D341Med (cell line): ENCODE measurements at regions not wholly inside any gene's neighbourhood (a gene's known extent, or its start where the extent isn't known, plus 50 kb on each side); places are given as distances from the start of the nearest gene placed in this dataset.
"Not testable (repeated sequence)": the region's sequence is repeated elsewhere in the genome, so short reads cannot be mapped to it uniquely, and the experiment has no call there.

Source experiments
- DNase-seq: peaks from one replicate; pipeline ENCODE4 v3.0.0; 2012; ENCODE audit warnings: low spot score

DNA sequence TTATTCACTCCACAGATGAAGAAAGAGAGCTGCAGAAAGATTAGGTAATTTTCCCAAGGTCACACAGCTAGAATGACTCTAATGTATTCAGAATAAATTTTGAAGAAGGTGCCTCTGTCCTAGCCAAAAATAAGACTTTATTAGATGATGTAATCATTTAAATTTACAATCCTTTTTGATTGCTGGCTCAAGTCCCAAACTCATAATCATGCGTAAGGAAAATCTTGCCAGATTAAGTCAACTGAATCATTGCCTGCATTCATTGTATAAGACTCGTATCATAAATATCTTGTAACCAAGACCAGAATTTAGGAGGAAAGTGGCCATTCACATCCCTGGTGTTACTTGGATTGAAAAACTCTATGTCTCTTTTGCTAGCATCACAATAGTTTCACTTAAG lies 53.1 kb upstream of the STK39 start:
- DNase-seq, result no peak

DNA sequence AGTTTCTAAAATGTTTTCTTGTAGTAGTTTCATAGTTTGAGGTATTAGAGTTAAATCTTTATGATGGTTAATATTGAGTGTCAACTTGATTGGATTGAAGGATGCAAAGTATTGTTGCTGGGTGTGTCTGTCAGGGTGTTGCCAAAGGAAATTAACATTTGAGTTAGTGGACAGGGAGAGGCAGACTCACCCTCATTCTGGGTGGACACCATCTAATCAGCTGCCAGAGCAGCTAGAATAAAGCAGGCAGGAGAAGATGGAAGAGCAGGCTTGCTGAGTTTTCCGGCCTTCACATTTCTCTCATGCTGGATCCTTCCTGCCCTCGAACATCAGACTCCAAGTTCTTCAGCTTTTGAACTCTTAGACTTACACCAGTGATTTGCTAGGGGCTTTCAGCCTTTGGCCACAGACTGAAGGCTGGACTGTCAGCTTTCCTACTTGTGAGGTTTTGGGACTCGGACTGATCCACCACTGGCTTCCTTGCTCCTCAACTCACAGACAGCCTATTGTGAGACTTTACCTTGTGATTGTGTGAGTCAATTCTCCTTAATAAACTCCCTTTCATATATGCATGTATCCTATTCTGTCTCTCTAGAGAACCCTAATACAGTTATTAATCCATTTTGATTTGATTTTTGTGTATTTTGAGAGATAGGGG lies 56.8 kb upstream of the STK39 start:
- DNase-seq, result no peak

DNA sequence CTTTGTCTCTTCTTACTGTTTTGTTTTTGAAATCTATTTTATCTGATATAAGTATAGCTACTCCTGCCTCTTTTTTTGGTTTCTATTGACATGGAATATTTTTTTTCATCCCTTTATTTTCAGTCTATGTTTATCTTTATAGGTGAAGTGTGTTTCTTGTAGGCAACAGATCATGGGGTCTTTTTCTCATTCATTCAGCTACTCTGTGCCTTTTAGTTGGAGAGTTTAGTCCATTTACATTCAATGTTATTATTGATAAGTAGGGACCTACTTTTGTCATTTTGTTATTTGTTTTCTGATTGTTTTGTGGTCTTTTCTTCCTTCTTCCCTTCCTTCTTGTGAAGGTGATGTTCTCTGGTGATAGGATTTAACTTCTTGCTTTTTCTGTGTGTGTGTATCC lies 60.0 kb upstream of the STK39 start:
- DNase-seq, result no peak

- DNase-seq, result no peak
These were observed 63.2 kb upstream of the STK39 start for GRCh38 chr2:168310580-168310979.

DNA sequence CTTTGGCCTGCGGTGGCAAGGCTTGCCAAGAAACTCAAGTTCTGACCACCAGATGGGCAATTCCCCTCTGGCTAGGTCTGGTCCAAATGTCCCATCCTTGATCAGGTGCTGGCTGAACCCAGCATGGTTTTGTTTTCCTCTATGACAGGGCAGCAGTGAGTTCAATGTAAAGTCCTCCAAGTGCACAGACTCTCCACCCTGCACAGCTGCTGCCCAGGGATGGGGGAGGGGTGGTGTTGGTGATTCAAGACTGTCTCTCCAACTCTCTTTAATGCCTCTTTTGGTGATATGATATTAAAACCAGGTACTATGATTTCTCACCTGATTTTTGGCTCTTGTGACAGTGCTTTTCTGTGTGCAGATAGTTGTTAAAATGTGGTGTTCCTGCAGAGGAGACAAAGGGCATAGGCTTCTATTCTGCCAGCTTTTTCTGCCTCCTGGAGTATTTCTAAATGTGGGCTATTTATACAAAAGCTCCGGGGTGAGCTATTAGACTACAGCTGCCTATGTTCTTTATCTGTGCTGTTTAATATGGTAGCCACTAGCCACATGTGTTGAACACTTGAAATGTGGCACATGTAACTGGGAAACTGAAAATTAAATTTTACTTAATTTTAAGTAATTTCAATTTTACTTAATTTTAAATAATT lies 64.0 kb upstream of the STK39 start:
- no peak for DNase-seq

DNA sequence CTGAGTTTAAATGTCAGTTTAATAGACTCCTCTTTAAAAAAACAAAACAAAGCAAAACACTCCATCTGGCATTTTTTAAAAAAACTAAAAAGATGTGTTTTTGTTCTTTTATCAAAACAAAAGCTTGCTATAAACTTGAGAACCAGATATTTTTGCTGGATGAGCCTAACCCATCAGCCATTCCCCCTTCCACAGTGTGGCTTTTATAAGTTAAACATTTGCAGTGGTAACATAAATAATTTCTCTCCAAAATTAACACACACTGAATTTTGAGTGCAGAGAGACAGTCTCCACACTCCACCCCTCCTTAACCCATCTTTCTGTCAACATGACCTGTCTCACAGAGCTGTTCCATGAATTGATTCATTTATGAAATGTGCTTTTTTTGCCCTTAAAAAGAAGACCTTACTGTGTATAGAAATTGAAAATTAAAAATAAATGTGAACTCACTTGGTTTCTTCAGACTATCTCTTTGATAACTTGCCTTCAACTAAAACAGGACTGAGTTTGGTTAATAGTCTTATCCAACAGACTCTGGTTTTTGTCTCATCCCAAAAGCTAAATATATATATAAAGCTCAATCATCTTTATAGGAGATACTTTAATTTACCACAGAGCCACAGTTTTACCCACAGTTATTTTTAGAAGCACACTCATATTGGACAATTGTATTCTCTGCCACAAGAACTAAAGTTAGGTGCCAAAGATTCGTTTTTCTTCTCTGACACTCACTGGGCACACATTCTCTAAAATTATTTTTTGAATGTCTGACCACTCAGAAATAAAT lies 64.8 kb upstream of the STK39 start:
- no peak for DNase-seq

- DNase-seq, result no peak
These were observed 66.8 kb upstream of the STK39 start for GRCh38 chr2:168314236-168314635.

GRCh38 chr2:168315331-168316072 lies 68.1 kb upstream of the STK39 start:
- no peak for DNase-seq

DNA sequence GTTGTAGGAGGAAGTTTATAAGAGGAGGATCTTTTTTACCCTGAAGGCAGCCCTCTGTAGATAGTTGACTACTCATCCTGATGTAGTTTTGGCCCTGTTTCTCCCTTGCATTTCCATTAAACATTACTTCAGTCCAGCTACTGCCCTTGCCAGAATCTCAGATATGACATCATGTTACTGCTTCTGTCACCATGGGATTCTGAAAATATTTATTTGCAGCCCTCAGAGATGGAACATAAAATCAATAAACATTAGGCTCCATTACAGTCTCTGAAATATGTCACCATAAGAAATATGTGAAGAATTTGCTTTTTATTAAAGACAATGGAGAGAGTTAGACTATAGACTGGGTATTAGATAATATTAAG lies 68.7 kb upstream of the STK39 start:
- no peak for DNase-seq

GRCh38 chr2:168317282-168317681 lies 69.9 kb upstream of the STK39 start:
- DNase-seq, result no peak

DNA sequence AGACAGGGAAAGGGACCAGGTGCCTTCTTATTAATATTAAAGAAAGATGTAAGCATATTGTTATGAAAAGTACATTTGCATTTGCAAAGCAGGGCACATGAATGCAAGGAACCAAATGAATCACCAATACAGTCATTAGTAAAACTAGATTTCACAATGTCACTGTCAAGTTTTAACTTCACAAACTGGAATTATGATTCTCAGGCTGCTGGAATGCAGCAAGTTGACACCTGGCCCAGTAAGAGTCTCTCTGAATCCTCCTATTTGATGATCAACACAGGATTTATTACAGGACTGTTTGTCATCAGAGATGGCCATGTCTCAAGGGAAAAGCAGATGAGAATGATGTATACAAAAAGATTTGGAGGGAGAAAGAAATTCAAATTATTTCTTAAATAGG lies 72.9 kb upstream of the STK39 start:
- no peak for DNase-seq

DNA sequence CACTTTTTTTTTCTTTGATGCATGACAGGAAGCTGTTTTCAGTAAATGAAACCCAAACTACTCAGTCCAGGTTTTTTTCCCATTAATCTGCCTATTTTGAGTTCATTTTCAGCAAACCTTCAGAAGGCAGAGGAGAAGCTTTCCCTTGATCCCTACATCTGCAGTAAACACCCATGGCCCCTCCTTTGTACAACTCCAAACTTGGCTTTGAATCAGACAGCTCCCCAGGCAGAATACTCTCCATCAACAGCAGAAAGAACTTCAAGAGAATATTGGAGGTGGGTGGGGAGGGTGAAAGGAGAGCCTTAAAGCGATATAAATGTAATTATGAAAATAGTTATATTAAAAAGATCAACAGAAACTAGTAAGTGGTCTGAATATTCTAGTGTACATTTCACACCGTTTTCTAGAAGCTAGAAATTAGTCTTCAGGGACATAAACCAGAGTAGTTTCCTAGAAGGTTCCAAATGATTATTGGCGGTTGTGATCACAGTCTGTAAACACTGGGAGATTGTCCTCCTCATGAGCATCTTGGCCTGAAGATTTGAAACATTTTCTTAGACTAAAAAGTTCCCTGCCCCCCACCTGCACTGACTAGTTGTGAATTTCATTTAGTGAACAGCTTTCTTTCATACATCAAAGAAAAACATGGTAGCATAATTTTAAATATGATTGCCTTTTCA lies 75.1 kb upstream of the STK39 start:
- no peak for DNase-seq

- no peak for DNase-seq
These were observed 76.2 kb upstream of the STK39 start for GRCh38 chr2:168323529-168324021.

GRCh38 chr2:168326572-168326971 lies 79.2 kb upstream of the STK39 start:
- no peak for DNase-seq

DNA sequence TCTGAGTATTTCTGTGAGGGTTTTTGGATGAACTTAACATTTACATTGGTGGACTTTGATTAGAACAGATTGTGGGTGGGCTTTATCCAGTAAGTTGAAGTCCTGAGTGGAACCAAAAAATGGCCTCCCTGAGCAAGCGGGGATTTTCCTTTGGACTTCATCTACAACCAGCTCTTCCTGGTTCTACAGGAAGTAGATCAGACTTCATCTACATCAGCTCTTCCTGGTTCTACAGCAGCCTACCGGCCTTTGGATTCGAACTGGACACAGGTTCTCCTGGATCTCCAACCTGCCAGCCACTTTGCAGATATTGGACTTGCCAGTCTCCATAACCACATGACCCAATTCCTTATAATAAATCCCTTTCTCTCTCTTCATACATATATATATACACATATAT lies 79.9 kb upstream of the STK39 start:
- no peak for DNase-seq

- DNase-seq, result no peak
These were observed 81.0 kb upstream of the STK39 start for GRCh38 chr2:168328421-168328820.

DNA sequence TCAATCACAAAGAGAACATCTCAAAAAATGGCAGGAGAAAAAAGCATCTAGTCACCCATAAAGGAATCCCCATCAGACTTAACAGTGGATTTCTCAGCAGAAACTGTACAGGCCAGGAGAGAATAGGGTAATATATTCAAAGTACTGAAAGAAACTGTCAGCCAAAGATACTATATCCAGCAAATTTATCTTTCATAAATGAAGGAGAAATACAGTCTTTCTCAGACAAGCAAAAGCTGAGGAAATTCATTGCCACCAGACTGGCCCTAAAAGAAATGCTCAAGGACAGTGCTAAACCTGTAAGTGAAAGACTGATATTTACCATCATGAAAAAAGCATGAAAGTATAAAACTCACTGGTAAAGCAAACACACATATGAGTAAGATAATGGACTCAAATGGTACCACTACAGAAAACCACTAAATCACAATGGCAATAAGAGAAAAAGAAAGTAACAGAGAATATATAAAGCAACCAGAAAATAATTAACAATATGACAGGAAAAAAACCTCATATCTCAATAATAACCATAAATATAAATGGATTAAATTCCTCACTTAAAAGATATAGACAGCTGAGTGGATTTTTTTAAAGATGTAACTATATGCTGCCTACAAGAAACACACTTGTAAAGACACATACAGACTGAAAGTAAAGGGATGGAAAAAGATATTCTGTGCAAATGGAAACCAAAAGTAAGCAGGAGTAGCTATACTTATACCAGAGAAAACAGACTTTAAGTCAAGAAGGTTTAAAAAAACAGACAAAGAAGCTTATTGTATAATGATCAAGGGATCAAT lies 83.4 kb upstream of the STK39 start:
- no peak for DNase-seq

- DNase-seq, result not testable (repeated sequence)
These were observed 87.9 kb upstream of the STK39 start for GRCh38 chr2:168335254-168335653.

- peak; percentile 49 for DNase-seq
These were observed 89.5 kb upstream of the STK39 start for GRCh38 chr2:168336786-168337388.

GRCh38 chr2:168338292-168338691 lies 90.9 kb upstream of the STK39 start:
- no peak for DNase-seq
